ENCODE measurements at regions not wholly inside any gene's neighbourhood (a gene's known extent, or its start where the extent isn't known, plus 50 kb on each side); places are given as distances from the start of the nearest gene placed in this dataset.
"Not testable (repeated sequence)": the region's sequence is repeated elsewhere in the genome, so short reads cannot be mapped to it uniquely, and the experiment has no call there.

- no peak for DNase-seq
These were observed 311.2 kb upstream of the NAALADL2 start for GRCh38 chr3:174547801-174548435.

- DNase-seq, result no peak
These were observed 310.1 kb upstream of the NAALADL2 start for GRCh38 chr3:174548841-174549623.

GRCh38 chr3:174581558-174581957 lies 277.6 kb upstream of the NAALADL2 start:
- DNase-seq, result no peak

GRCh38 chr3:174583396-174583795 lies 275.7 kb upstream of the NAALADL2 start:
- no peak for DNase-seq

GRCh38 chr3:174587137-174587536 lies 272.0 kb upstream of the NAALADL2 start:
- DNase-seq, result not testable (repeated sequence)

- no peak for DNase-seq
These were observed 262.6 kb upstream of the NAALADL2 start for GRCh38 chr3:174596447-174596982.

GRCh38 chr3:174598885-174599439 lies 260.2 kb upstream of the NAALADL2 start:
- no peak for DNase-seq

GRCh38 chr3:174613173-174613572 lies 246.0 kb upstream of the NAALADL2 start:
- DNase-seq, result no peak

GRCh38 chr3:174614036-174614435 lies 245.1 kb upstream of the NAALADL2 start:
- DNase-seq, result no peak

- no peak for DNase-seq
These were observed 240.6 kb upstream of the NAALADL2 start for GRCh38 chr3:174618368-174619080.

- no peak for DNase-seq
These were observed 239.9 kb upstream of the NAALADL2 start for GRCh38 chr3:174619239-174619638.

GRCh38 chr3:174620138-174620537 lies 239.0 kb upstream of the NAALADL2 start:
- DNase-seq, result no peak

GRCh38 chr3:174620855-174621472 lies 238.2 kb upstream of the NAALADL2 start:
- no peak for DNase-seq

GRCh38 chr3:174633342-174633741 lies 225.8 kb upstream of the NAALADL2 start:
- no peak for DNase-seq

- no peak for DNase-seq
These were observed 222.7 kb upstream of the NAALADL2 start for GRCh38 chr3:174636451-174636850.

GRCh38 chr3:174639406-174639805 lies 219.7 kb upstream of the NAALADL2 start:
- no peak for DNase-seq

GRCh38 chr3:174639970-174640369 lies 219.2 kb upstream of the NAALADL2 start:
- no peak for DNase-seq

- DNase-seq, result no peak
These were observed 218.2 kb upstream of the NAALADL2 start for GRCh38 chr3:174640932-174641331.

GRCh38 chr3:174644287-174644686 lies 214.8 kb upstream of the NAALADL2 start:
- DNase-seq, result no peak

GRCh38 chr3:174651951-174652350 lies 207.2 kb upstream of the NAALADL2 start:
- DNase-seq, result no peak

GRCh38 chr3:174659511-174659910 lies 199.6 kb upstream of the NAALADL2 start:
- DNase-seq, result no peak

- no peak for DNase-seq
These were observed 196.5 kb upstream of the NAALADL2 start for GRCh38 chr3:174662653-174663052.

GRCh38 chr3:174667386-174667785 lies 191.7 kb upstream of the NAALADL2 start:
- DNase-seq, result no peak

All from CD4-positive, alpha-beta T cell treated with Interferon alpha-2 for 1 hour (primary cell).